ENCODE measurements at regions not wholly inside any gene's neighbourhood (a gene's known extent, or its start where the extent isn't known, plus 50 kb on each side); places are given as distances from the start of the nearest gene placed in this dataset.

- dilution Hi-C loops (cut with MboI; ENCODE audit: extremely low pct_ligation_motif_present, low sequenced_read_pairs), result no loop called here
Observed at GRCh38 chr13:83666141-83666540, 216.1 kb downstream of the SLITRK1 start.

More at GRCh38 chr13:83666141-83666540, 216.1 kb downstream of the SLITRK1 start:
- no peak overlapping the region for H3K4me2 ChIP-seq (ENCODE audit: insufficient read depth, low read length)
- no peaks in the 10 kb centered on the region for H3K4me1 ChIP-seq (ENCODE audit: control insufficient read depth, extremely low read depth, insufficient read depth, low read length)
- H3K9me3 ChIP-seq (replicated peaks; ENCODE audit: control insufficient read depth, insufficient read depth, low read length), result peaks cover 5% of the 10 kb centered on the region
- ChIA-PET CTCF (no interaction called here), POLR2A (no interaction called here)
- H3K27me3 ChIP-seq (ENCODE audit: control insufficient read depth in 2 of 2, insufficient read depth in 2 of 2, low read length in 2 of 2), result no peaks in the 10 kb centered on the region
- no peak for DNase-seq (ENCODE audit: low read depth, low spot score)
- BruUV-seq (replicated peaks), result no TSS peak
- no peaks in the 10 kb centered on the region for H4K20me1 ChIP-seq (replicated peaks; ENCODE audit: control insufficient read depth, extremely low read depth, insufficient read depth, low read length)
- no peaks in the 10 kb centered on the region for H3K79me2 ChIP-seq (ENCODE audit: control insufficient read depth, insufficient read depth, low read length)
- TF ChIP-seq EZH2 (IDR thresholded peaks at IDR 0.05; ENCODE audit: borderline replicate concordance, low read depth, low read length, severe bottlenecking) (no peak), GATA2 (IDR thresholded peaks at IDR 0.05; ENCODE audit: insufficient read depth, insufficient read length, low read depth, low read length) (no peak), POLR2AphosphoS5 (IDR thresholded peaks at IDR 0.05; ENCODE audit: insufficient read depth, low read depth, low read length) (no peak), CTCF (IDR thresholded peaks at IDR 0.05; ENCODE audit: extremely low read depth in 1 of 2, insufficient read depth in 1 of 2, low read depth in 1 of 2, low read length in 2 of 2) (no peak), FOS (IDR thresholded peaks at IDR 0.05; ENCODE audit: borderline replicate concordance, insufficient read depth, low read length) (no peak), POLR2A (IDR thresholded peaks at IDR 0.05; ENCODE audit: low read depth, low read length) (no peak), MYC (IDR thresholded peaks at IDR 0.05; ENCODE audit: low read depth, low read length) (no peak), JUN (IDR thresholded peaks at IDR 0.05; ENCODE audit: borderline replicate concordance, insufficient read depth, insufficient read length, low read depth) (no peak)
- intact Hi-C loops (cut with micrococcal nuclease), result no loop called here
- H3K4me3 ChIP-seq (replicated peaks in 1 of 3; ENCODE audit: insufficient read depth in 1 of 3, low read depth in 1 of 3, low read length in 3 of 3), result no peak overlapping the region
- FAIRE-seq, result no peak
- H3K9me1 ChIP-seq (replicated peaks; ENCODE audit: control insufficient read depth, extremely low read depth, insufficient read depth, low read length), result no peaks in the 10 kb centered on the region
- H3K9ac ChIP-seq (replicated peaks; ENCODE audit: extremely low read depth, insufficient read depth, low read length), result no peak overlapping the region
- no peaks in the 10 kb centered on the region for H3K36me3 ChIP-seq (ENCODE audit: control insufficient read depth in 2 of 2, extremely low read depth in 1 of 2, insufficient read depth in 2 of 2, low read length in 2 of 2)
- H3K27ac ChIP-seq (ENCODE audit: insufficient read depth, low read depth, low read length), result no peak overlapping the region
- H2AFZ ChIP-seq (ENCODE audit: low read depth, low read length), result no peak overlapping the region

Data from endothelial cell of umbilical vein (primary cell).